ENCODE measurements at regions not wholly inside any gene's neighbourhood (a gene's known extent, or its start where the extent isn't known, plus 50 kb on each side); places are given as distances from the start of the nearest gene placed in this dataset.
"Not testable (repeated sequence)": the region's sequence is repeated elsewhere in the genome, so short reads cannot be mapped to it uniquely, and the experiment has no call there.

DNA sequence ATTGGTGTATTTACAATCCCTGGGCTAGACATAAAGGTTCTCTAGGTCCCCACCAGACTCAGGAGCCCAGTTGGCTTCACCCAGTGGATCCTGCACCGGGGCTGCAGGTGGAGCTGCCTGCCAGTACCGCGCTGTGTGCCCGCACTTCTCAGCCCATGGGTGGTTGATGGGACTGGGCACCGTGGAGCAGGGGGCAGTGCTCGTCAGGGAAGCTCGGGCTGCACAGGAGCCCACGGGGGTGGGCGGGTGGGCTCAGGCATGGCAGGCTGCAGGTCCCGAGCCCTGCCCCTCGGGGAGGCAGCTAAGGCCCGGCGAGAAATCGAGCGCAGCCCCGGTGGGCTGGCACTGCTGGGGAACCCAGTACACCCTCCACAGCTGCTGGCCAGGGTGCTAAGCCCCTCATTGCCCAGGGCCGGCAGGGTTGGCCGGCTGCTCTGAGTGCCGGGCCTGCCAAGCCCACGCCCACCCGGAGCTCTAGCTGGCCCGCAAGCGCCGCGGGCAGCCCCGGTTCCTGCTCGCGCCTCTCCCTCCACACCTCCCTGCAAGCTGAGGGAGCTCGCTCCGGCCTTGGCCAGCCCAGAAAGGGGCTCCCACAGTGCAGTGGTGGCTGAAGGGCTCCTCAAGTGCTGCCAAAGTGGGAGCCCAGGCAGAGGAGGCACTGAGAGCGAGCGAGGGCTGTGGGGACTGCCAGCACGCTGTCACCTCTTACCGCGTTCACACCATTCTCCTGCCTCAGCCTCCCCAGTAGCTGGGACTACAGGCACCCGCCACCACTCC, 353.5 kb upstream of the HS6ST1 start:
- H3K27ac ChIP-seq (ENCODE audit: insufficient read depth in 1 of 2, low read depth in 1 of 2, low read length in 2 of 2, poor library complexity in 1 of 2, severe bottlenecking in 2 of 2); H3K9me3 ChIP-seq (ENCODE audit: control extremely low read depth in 1 of 5, control insufficient read depth in 4 of 5, insufficient read depth in 2 of 5, low read depth in 1 of 5, low read length in 4 of 5); H3K4me1 ChIP-seq (ENCODE audit: control extremely low read depth in 1 of 4, control insufficient read depth in 4 of 4, insufficient read depth in 4 of 4, low read length in 3 of 4); H3K36me3 ChIP-seq (ENCODE audit: control insufficient read depth in 4 of 4, insufficient read depth in 4 of 4, low read length in 3 of 4); CTCF ChIA-PET; DNase-seq; H3K27me3 ChIP-seq (replicated peaks in 2 of 5; ENCODE audit: control insufficient read depth in 4 of 5, insufficient read depth in 5 of 5, low read length in 4 of 5); H3K4me3 ChIP-seq (ENCODE audit: control insufficient read depth in 1 of 7, extremely low read depth in 1 of 7, insufficient read depth in 4 of 7, low read depth in 2 of 7, low read length in 6 of 7); POLR2A ChIA-PET: not testable (repeated sequence)
- 96% methylated on average over 20 of the region's 36 CpGs for WGBS (ENCODE audit: insufficient coverage)

DNA sequence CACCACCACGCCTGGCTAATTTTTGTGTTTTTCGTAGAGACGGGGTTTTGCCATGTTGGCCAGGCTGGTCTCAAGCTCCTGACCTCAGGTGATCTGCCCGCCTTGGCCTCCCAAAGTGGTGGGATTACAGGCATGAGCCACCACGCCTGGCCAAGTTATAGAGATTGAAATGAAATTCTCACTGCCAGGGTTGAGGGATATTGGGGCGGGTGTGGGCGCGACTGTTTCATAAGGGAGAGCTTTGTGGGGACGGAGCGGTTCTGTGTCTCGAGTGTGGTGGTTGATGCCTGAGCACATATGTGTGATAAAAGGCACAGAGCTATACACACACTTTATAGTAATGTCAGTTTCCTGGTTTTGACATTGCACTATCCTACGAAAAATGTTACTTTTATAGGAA, 361.0 kb upstream of the HS6ST1 start:
- POLR2A ChIA-PET; H3K27ac ChIP-seq (ENCODE audit: insufficient read depth in 1 of 2, low read depth in 1 of 2, low read length in 2 of 2, poor library complexity in 1 of 2, severe bottlenecking in 2 of 2); H3K9me3 ChIP-seq (ENCODE audit: control extremely low read depth in 1 of 5, control insufficient read depth in 4 of 5, insufficient read depth in 2 of 5, low read depth in 1 of 5, low read length in 4 of 5); H3K27me3 ChIP-seq (replicated peaks in 2 of 5; ENCODE audit: control insufficient read depth in 4 of 5, insufficient read depth in 5 of 5, low read length in 4 of 5); DNase-seq; H3K4me3 ChIP-seq (ENCODE audit: control insufficient read depth in 1 of 7, extremely low read depth in 1 of 7, insufficient read depth in 4 of 7, low read depth in 2 of 7, low read length in 6 of 7); H3K36me3 ChIP-seq (ENCODE audit: control insufficient read depth in 4 of 4, insufficient read depth in 4 of 4, low read length in 3 of 4): not testable (repeated sequence)
- WGBS (ENCODE audit: insufficient coverage) = 94% methylated on average over 5 of the region's 12 CpGs
- peaks cover 0 to 11% (median 0%) of the 10 kb centered on the region in 4 experiments for H3K4me1 ChIP-seq (ENCODE audit: control extremely low read depth in 1 of 4, control insufficient read depth in 4 of 4, insufficient read depth in 4 of 4, low read length in 3 of 4)
- CTCF ChIA-PET = interaction anchor here (1.7 kb wide), 1 partner anchor 35 kb away, joined by 3 read pairs; no protein-coding TSS in a partner anchor

DNA sequence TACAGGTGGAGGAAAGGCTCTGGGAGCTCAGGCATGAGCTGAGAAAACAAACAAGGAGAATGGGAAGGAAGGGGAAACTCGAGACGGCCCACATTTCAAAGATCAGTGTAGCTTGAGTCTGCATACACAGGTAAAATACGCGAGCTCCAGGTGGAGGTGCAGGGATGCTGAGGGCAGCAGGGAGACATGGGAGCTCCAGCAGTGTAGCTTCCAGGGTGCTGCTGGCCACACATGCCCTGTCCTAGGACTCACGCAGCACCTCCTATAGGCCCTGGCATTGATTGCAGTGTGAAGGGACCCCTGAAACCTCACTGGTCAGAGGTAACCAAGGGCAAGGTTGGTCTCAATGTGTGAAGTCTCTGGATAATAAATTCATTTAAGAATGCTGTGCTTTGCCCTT, 362.8 kb upstream of the HS6ST1 start:
- no peak for DNase-seq
- no peak overlapping the region for H3K4me3 ChIP-seq (ENCODE audit: control insufficient read depth in 1 of 7, extremely low read depth in 1 of 7, insufficient read depth in 4 of 7, low read depth in 2 of 7, low read length in 6 of 7)
- H3K4me1 ChIP-seq (ENCODE audit: control extremely low read depth in 1 of 4, control insufficient read depth in 4 of 4, insufficient read depth in 4 of 4, low read length in 3 of 4) = peaks cover 0 to 28% (median 6%) of the 10 kb centered on the region in 4 experiments
- peaks cover 0 to 4% (median 0%) of the 10 kb centered on the region in 5 experiments for H3K9me3 ChIP-seq (ENCODE audit: control extremely low read depth in 1 of 5, control insufficient read depth in 4 of 5, insufficient read depth in 2 of 5, low read depth in 1 of 5, low read length in 4 of 5)
- no peaks in the 10 kb centered on the region for H3K36me3 ChIP-seq (ENCODE audit: control insufficient read depth in 4 of 4, insufficient read depth in 4 of 4, low read length in 3 of 4)
- POLR2A ChIA-PET = no interaction called here
- 100% methylated on average over 3 of the region's 5 CpGs for WGBS (ENCODE audit: insufficient coverage)
- no peaks in the 10 kb centered on the region for H3K27me3 ChIP-seq (replicated peaks in 2 of 5; ENCODE audit: control insufficient read depth in 4 of 5, insufficient read depth in 5 of 5, low read length in 4 of 5)
- CTCF ChIA-PET = no interaction called here
- no peak overlapping the region for H3K27ac ChIP-seq (ENCODE audit: insufficient read depth in 1 of 2, low read depth in 1 of 2, low read length in 2 of 2, poor library complexity in 1 of 2, severe bottlenecking in 2 of 2)

DNA sequence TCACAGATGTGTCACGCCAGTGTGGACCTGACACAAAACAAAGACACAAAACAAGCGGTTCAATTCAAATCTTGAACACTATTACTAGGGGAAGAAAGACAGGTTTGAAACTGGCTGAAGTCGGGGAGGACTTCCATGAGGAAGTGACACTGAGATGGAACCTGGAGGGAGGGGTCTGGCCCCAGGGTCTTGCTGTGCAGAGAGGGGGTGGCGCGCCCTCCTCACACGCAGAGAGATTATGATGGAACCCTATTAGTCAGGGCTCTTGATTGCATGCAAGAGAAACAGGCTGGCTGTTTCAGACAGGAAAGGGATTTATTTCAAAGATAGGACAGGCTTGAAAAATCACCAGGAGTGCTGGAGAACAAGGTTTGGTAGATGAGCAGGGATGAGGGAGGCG, 363.6 kb upstream of the HS6ST1 start:
- WGBS (ENCODE audit: insufficient coverage) = 100% methylated on average over 4 of the region's 7 CpGs
- H3K27ac ChIP-seq (ENCODE audit: insufficient read depth in 1 of 2, low read depth in 1 of 2, low read length in 2 of 2, poor library complexity in 1 of 2, severe bottlenecking in 2 of 2) = no peak overlapping the region
- H3K4me3 ChIP-seq (ENCODE audit: control insufficient read depth in 1 of 7, extremely low read depth in 1 of 7, insufficient read depth in 4 of 7, low read depth in 2 of 7, low read length in 6 of 7) = no peak overlapping the region
- H3K36me3 ChIP-seq (ENCODE audit: control insufficient read depth in 4 of 4, insufficient read depth in 4 of 4, low read length in 3 of 4) = no peaks in the 10 kb centered on the region
- peaks cover 0 to 4% (median 0%) of the 10 kb centered on the region in 5 experiments for H3K9me3 ChIP-seq (ENCODE audit: control extremely low read depth in 1 of 5, control insufficient read depth in 4 of 5, insufficient read depth in 2 of 5, low read depth in 1 of 5, low read length in 4 of 5)
- peaks cover 0 to 36% (median 13%) of the 10 kb centered on the region in 4 experiments for H3K4me1 ChIP-seq (ENCODE audit: control extremely low read depth in 1 of 4, control insufficient read depth in 4 of 4, insufficient read depth in 4 of 4, low read length in 3 of 4)
- H3K27me3 ChIP-seq (replicated peaks in 2 of 5; ENCODE audit: control insufficient read depth in 4 of 5, insufficient read depth in 5 of 5, low read length in 4 of 5) = no peaks in the 10 kb centered on the region
- ChIA-PET CTCF (no interaction called here), POLR2A (no interaction called here)
- DNase-seq = no peak

DNA sequence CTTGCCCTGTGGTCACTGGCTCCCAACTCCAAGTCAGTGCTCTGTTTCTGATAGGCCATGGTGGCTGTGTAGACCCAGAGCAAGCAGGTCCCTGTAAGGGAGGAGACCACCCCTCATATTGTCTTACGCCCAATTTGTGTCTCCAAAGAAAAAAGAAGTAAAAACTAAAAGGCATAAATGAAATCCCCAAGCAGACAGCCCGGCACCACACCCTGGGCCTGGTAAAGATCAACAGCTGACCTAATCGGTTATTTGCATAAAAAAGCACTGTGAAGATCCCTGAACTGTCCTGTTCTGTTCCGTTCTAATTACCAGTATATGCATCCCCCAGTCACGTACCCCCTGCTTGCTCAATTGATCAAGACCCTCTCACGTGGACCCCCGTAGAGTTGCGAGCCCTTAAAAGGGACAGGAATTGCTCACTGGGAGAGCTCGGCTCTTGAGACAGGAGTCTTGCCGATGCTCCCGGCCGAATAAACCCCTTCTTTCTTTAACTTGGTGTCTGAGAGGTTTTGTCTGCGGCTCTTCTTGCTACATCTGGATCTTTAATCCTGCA, 364.1 kb upstream of the HS6ST1 start:
- 98% methylated on average over 12 of the region's 13 CpGs for WGBS (ENCODE audit: insufficient coverage)
- no peak for DNase-seq
- H3K4me3 ChIP-seq (ENCODE audit: control insufficient read depth in 1 of 7, extremely low read depth in 1 of 7, insufficient read depth in 4 of 7, low read depth in 2 of 7, low read length in 6 of 7) = no peak overlapping the region
- ChIA-PET CTCF (no interaction called here), POLR2A (no interaction called here)
- H3K36me3 ChIP-seq (ENCODE audit: control insufficient read depth in 4 of 4, insufficient read depth in 4 of 4, low read length in 3 of 4) = no peaks in the 10 kb centered on the region
- H3K4me1 ChIP-seq (ENCODE audit: control extremely low read depth in 1 of 4, control insufficient read depth in 4 of 4, insufficient read depth in 4 of 4, low read length in 3 of 4) = peaks cover 0 to 40% (median 17%) of the 10 kb centered on the region in 4 experiments
- H3K9me3 ChIP-seq (ENCODE audit: control extremely low read depth in 1 of 5, control insufficient read depth in 4 of 5, insufficient read depth in 2 of 5, low read depth in 1 of 5, low read length in 4 of 5) = peaks cover 0 to 4% (median 0%) of the 10 kb centered on the region in 5 experiments
- H3K27me3 ChIP-seq (replicated peaks in 2 of 5; ENCODE audit: control insufficient read depth in 4 of 5, insufficient read depth in 5 of 5, low read length in 4 of 5) = no peaks in the 10 kb centered on the region
- H3K27ac ChIP-seq (ENCODE audit: insufficient read depth in 1 of 2, low read depth in 1 of 2, low read length in 2 of 2, poor library complexity in 1 of 2, severe bottlenecking in 2 of 2) = no peak overlapping the region

DNA sequence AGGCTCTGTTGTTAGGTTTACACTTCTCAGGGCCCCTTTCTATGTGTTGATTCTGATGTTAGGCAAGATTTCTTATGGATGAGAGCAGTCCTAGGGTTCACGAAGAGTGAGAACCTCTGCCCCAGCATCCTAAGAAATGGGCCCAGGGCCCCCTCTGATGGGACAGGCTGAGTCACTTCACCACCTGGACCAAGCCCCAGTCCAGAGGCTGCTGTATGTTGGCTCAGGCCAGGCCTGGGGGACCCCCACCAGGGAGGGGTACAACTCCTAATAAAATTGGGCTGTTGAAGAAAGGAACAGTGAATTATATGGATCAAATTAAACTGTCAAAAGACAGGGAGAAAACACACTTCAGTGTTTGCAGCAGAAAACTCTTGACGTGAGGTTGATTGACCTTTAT, 365.9 kb upstream of the HS6ST1 start:
- ChIA-PET POLR2A (no interaction called here), CTCF (no interaction called here)
- peaks cover 0 to 40% (median 19%) of the 10 kb centered on the region in 4 experiments for H3K4me1 ChIP-seq (ENCODE audit: control extremely low read depth in 1 of 4, control insufficient read depth in 4 of 4, insufficient read depth in 4 of 4, low read length in 3 of 4)
- H3K36me3 ChIP-seq (ENCODE audit: control insufficient read depth in 4 of 4, insufficient read depth in 4 of 4, low read length in 3 of 4) = no peaks in the 10 kb centered on the region
- H3K9me3 ChIP-seq (ENCODE audit: control extremely low read depth in 1 of 5, control insufficient read depth in 4 of 5, insufficient read depth in 2 of 5, low read depth in 1 of 5, low read length in 4 of 5) = peaks cover 0 to 4% (median 0%) of the 10 kb centered on the region in 5 experiments
- DNase-seq = no peak
- no peak overlapping the region for H3K27ac ChIP-seq (ENCODE audit: insufficient read depth in 1 of 2, low read depth in 1 of 2, low read length in 2 of 2, poor library complexity in 1 of 2, severe bottlenecking in 2 of 2)
- 100% methylated on average over 1 of the region's 2 CpGs for WGBS (ENCODE audit: insufficient coverage)
- H3K4me3 ChIP-seq (ENCODE audit: control insufficient read depth in 1 of 7, extremely low read depth in 1 of 7, insufficient read depth in 4 of 7, low read depth in 2 of 7, low read length in 6 of 7) = no peak overlapping the region
- no peaks in the 10 kb centered on the region for H3K27me3 ChIP-seq (replicated peaks in 2 of 5; ENCODE audit: control insufficient read depth in 4 of 5, insufficient read depth in 5 of 5, low read length in 4 of 5)

DNA sequence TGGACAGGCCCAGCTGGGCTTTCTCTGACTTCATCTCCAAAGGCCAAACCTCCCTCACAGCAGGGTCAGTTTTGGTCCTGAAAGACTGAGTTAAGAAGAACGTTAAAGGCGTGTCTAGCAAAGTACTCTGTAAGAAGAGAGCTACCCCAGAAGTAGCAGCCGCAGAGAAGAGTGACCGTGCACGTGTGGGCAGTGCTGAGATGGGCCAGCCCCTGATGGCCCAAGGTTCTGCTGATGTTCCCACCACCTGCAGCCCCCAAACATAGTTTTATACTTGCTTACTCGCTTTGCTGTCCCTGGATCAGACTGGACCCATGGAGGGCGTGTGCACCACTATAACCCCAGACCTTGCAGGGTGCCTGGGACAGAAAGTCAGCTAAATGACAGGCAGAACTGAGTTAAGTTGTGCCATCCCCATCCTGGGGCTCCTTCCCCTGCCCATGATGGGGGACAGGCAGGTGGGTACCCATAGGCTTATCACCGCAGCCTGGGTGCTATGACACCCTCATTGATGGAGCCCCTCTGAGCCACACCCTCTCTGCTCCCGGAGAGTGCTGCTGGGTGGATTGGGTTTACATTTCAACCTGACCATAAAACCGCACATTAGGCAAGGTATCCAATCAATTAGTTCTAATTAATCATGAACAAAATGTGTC, 367.3 kb upstream of the HS6ST1 start:
- no peak overlapping the region for H3K27ac ChIP-seq (ENCODE audit: insufficient read depth in 1 of 2, low read depth in 1 of 2, low read length in 2 of 2, poor library complexity in 1 of 2, severe bottlenecking in 2 of 2)
- no peaks in the 10 kb centered on the region for H3K36me3 ChIP-seq (ENCODE audit: control insufficient read depth in 4 of 4, insufficient read depth in 4 of 4, low read length in 3 of 4)
- peaks cover 0 to 40% (median 19%) of the 10 kb centered on the region in 4 experiments for H3K4me1 ChIP-seq (ENCODE audit: control extremely low read depth in 1 of 4, control insufficient read depth in 4 of 4, insufficient read depth in 4 of 4, low read length in 3 of 4)
- no peaks in the 10 kb centered on the region for H3K27me3 ChIP-seq (replicated peaks in 2 of 5; ENCODE audit: control insufficient read depth in 4 of 5, insufficient read depth in 5 of 5, low read length in 4 of 5)
- no peak overlapping the region for H3K4me3 ChIP-seq (ENCODE audit: control insufficient read depth in 1 of 7, extremely low read depth in 1 of 7, insufficient read depth in 4 of 7, low read depth in 2 of 7, low read length in 6 of 7)
- ChIA-PET POLR2A (no interaction called here), CTCF (interaction anchor here (1.1 to 2.8 kb wide), 3 partner anchors 16 to 32 kb away, joined by 3 to 9 read pairs (median 5); no protein-coding TSS in a partner anchor)
- peaks cover 0 to 4% (median 0%) of the 10 kb centered on the region in 5 experiments for H3K9me3 ChIP-seq (ENCODE audit: control extremely low read depth in 1 of 5, control insufficient read depth in 4 of 5, insufficient read depth in 2 of 5, low read depth in 1 of 5, low read length in 4 of 5)
- DNase-seq = no peak
- 85% methylated on average over 8 of the region's 10 CpGs for WGBS (ENCODE audit: insufficient coverage)
